D341Med (cell line): ENCODE measurements at regions not wholly inside any gene's neighbourhood (a gene's known extent, or its start where the extent isn't known, plus 50 kb on each side); places are given as distances from the start of the nearest gene placed in this dataset.
"Not testable (repeated sequence)": the region's sequence is repeated elsewhere in the genome, so short reads cannot be mapped to it uniquely, and the experiment has no call there.

Source experiments
- DNase-seq: peaks from one replicate; pipeline ENCODE4 v3.0.0; 2012; ENCODE audit warnings: low spot score

GRCh38 chr18:43341014-43341413, 63.7 kb upstream of the SYT4 start:
- DNase-seq = no peak

DNA sequence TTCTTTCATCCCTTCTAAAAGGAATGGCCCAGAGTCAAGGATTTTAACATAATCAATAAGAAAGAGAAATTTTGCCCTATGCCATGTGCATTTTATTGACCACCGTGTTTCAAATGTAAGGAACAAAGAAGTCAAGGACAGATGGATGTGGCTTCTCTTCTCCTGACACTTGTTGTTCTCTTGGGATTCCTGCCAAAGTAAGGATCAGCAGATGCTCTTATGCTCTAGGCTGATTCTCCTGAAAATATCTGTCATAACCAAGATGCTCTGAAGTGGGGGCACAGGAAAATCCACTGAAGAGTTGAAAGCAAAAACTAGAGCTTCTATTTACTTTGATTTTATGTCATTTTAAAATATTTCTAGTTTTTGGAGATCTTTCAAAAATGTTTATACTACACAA, 72.9 kb upstream of the SYT4 start:
- DNase-seq = no peak

- no peak for DNase-seq
These were observed 87.2 kb upstream of the SYT4 start for GRCh38 chr18:43364535-43364934.

DNA sequence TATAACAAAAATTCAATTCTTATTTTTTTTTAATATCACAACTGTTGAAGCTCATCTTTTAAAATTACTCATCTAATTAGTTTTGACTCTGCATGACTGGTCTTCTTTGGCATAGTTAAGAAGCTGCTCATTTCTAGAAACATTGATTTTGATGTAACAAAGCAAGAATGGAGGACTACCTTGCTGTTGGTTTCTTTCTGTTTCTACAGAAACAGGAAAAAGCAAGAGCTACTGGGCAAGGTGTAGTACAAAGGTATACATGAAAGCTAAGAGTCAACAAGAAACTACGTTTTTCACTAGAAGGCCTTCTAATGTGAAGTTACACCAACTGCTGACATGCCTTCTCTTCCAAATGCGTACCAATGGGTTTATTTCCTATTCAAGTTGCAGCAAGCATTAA, 90.6 kb upstream of the SYT4 start:
- DNase-seq = no peak

- not testable (repeated sequence) for DNase-seq
These were observed 92.0 kb upstream of the SYT4 start for GRCh38 chr18:43369311-43369710.

GRCh38 chr18:43372773-43373172, 95.5 kb upstream of the SYT4 start:
- no peak for DNase-seq

- no peak for DNase-seq
These were observed 102.9 kb upstream of the SYT4 start for GRCh38 chr18:43380104-43380672.

DNA sequence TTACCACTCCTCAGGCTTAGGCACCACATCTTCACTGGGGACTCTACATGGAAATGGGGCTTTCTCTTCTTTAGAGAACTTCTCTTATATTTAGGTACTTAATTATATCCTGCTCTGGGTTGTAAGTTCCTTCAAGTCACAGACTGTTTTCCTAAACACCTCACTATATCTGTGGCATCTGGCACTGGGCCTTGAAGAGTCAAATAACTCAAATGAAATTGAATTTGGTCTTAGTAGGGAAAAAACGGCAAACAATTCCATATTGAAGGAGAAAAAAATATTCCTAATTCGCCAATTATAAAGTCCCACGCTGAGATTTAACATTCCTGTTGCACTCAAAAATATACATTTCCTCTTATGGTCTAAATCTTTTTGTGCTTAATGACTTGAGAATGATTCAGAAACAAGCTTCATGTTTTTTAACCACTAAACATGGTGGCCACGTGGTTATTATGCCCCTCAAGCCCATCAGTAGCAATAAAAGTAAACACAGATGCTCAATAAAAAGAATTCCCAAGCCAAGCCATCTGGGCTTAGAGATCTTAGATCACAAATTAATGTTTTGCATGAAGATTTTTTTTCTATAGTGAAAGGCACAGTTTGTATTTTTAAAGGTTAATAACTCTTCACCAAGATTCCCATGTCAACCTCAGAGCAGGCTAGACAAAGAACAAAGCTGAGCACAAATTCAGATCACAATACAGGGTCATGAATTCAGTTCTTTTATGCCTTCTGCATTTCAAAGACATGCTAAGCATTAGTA, 105.5 kb upstream of the SYT4 start:
- DNase-seq = no peak

DNA sequence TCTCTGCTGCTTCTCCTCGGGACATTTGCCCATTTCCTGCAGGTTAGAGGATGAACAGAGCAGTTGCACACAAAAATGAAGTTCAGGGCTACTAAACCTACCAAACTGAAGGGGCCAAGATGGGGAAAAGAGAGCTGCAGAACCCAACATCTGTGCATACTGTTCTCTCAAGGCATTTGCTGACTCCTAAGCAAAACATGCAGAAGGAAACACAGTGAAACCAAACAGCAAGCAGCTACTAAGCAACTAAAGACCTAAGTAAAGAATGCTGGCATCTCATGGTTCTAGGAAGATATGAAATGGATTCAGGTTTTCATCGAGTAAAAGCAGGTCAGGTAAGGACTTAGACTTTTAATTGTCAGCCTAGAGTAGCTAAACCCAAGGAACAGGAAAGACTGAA, 111.9 kb upstream of the SYT4 start:
- DNase-seq = no peak

DNA sequence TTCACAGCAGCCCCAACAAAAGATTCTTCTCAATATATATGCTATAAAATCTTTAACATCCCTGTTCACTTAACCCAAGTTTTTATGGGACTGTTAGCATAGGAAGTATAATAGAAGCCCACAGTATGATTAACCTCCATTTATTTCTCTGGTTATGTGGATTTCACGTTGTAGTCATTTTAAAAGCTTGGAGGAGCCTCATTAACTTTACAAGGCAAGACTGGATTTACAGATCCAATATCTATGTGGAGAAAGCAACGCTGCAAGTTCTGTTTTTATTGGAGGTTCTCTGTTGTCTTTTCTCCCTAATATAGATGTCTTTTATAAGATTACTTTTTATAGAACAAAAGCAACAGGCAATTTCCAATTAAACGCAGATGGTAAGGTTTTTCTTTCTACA, 114.9 kb upstream of the SYT4 start:
- DNase-seq = no peak

DNA sequence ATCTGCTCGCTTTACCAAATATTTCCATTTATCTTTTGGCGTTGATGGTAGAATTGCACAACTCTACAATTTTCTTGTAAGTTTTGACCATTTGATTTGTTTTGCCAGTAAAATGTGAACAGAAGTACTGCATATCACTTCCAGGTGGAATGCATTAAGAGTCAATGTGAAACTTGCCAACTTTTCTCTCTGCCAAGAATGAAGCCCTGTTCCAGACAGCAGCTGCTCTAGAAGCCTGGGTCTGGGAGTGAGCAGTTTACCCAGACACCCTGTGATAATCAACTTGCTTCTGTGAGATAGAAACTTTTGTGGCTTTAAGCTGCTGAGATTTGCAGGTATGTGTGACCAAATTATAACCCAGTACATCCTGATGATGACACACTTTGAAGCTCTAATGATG, 115.9 kb upstream of the SYT4 start:
- no peak for DNase-seq

DNA sequence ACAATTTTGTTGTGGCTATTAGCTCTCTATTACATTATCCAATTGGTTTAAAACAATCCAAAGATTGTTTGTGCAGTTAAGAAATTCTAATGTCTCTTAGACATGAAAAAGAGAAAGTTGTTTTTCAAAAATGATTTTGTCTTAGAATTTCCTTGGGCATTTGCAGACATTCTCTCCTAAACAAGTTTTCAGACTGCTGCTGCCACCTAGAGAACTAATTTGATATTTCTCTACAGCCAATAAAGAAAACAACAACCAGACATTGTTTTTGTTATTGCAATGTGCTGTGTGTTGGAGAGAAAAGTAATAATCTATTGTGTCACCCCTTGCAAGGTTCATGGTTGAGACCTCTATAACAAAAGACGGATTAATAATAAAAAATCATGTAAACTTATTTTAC, 119.0 kb upstream of the SYT4 start:
- DNase-seq = peak; percentile 43

DNA sequence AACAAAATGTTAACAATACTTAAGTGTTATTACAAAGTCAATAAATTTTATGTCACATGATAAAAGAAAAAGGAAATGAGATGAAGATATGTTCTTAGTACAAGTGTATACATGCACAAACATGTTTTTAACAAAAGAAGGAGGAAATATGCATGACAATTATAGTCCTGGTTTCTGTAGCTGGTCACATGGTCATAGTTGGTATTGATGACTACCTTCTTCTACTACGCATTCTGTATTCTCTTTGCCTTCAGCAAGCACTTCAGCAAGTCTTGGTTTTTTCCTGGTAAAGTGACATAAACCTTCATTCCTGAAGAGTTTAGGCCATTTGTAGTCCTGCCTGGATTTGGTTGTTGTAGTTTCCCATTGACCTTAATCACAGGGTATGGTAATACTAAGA, 121.3 kb upstream of the SYT4 start:
- no peak for DNase-seq

- no peak for DNase-seq
These were observed 127.8 kb upstream of the SYT4 start for GRCh38 chr18:43405097-43405496.

DNA sequence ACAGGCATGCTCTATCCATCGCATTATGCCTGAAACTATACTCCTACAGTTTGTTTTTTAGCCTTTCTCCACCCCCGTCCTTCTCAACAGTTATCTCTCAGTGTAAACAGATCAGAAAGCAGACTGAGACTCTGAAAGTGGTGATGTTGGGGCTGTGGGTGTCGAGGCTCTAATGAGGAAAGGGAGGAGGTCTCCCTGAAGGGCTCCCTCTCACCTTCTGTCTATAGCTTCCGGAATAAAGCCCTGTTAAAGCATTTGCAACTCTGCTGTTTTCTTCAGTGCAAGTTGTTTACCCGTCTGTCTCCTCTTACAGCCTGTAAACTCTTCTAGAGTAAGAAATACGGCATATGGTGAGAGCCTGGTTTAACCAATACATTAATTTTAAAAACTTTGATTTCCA, 136.7 kb upstream of the SYT4 start:
- no peak for DNase-seq

DNA sequence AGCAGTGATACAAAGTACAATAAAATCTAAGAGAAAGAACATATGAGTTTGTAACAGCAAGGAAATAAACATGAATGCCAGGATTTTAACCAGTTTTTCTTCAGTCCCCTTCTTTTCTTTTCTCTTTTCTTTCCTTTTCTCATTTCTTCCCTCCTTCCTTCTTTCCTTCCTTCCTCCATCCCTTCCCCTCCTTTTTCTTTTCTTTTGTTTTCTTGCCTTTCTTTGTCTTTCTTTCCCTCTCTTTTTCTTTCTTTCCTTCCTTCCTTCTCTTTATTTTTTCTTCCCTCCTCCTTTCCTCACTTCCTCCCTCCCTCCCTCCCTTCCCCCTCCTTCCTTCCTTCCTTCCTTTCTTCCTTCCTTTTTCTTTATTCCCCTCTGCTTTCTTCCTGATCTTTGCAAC, 142.8 kb upstream of the SYT4 start:
- no peak for DNase-seq

DNA sequence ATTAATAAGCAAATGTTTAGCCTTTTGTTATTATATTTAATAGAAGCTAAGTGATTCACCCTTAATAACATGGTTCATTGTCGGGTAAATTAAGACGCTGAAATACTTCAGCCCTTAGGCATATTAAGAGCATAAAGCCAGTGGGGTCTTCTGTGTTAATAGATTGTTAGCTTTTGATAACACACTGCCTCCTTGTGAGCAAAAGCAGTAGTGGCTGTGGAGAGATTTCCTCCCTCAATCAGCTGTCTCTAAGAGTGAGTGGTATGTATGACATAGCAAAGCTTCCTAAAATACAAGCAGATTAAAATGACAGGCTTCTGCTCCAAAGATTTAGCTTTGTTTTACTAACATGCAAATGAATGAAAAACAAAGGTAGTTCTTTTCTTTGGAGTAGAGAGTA, 143.7 kb upstream of the SYT4 start:
- DNase-seq = peak; percentile 45

GRCh38 chr18:43422518-43422917, 145.2 kb upstream of the SYT4 start:
- peak; percentile 55 for DNase-seq

- DNase-seq = no peak
These were observed 158.6 kb upstream of the SYT4 start for GRCh38 chr18:43435851-43436250.

- no peak for DNase-seq
These were observed 164.8 kb upstream of the SYT4 start for GRCh38 chr18:43442131-43442530.

GRCh38 chr18:43442571-43442970, 165.3 kb upstream of the SYT4 start:
- DNase-seq = no peak

- no peak for DNase-seq
These were observed 188.2 kb upstream of the SYT4 start for GRCh38 chr18:43465483-43465882.

- DNase-seq = no peak
These were observed 194.6 kb upstream of the SYT4 start for GRCh38 chr18:43471873-43472272.

DNA sequence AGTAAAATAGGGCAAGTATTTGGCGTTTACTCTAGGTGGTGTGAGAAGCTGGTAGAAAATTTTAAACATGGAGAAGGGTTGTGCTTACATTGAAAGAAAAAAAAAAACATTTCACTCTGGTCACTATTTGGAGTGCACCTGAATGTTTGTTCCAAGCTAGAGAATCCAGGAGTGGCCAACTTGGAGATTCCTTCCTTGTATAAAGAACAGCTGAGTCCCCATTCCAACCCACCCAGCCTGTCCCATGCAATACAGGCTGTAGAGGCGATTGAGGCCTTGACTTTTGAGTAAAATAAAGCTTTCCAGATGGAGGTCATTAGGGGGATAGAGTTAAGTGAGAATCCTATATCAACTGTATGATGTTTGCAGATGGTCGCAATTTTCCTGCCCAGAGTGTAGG, 203.8 kb upstream of the SYT4 start:
- no peak for DNase-seq
